ENCODE measurements at regions not wholly inside any gene's neighbourhood (a gene's known extent, or its start where the extent isn't known, plus 50 kb on each side); places are given as distances from the start of the nearest gene placed in this dataset.

DNA sequence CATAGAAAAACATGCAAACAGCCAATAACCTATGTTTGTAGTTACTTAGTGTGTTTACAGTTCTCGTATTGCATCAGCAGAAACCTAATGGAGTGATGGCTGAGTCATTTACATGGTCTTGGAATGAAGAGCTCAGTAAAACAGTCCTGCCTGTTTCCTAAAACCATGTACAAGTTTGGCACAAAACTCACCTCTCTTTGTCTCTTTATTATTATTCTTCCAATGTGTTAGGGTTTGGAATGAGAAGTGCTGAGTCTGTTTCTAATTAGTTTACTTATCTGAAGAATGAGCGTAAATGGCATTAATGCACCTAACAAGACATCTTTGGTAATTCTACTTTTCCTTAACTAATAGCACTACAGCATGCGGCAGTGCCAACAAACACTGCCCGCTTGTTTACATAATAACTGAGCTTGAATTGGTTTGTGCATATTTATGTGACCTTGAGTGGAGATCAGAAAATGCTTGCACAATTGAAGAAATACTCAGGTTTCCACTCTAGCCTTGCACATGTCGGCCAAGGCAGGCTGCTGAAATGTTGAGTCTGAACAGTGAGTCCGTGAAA, 385.4 kb upstream of the SEMA6D start:
- Histone ChIP-seq H3K9me3 (ENCODE audit: control insufficient read depth, insufficient read depth, low read length) (no peaks in the 10 kb centered on the region; the same call in 1 of the 2 replicates), H3K36me3 (ENCODE audit: control insufficient read depth, low read length) (no peaks in the 10 kb centered on the region), H3K27ac (ENCODE audit: low read depth, low read length) (no peak overlapping the region), H3K4me2 (ENCODE audit: low read length) (no peak overlapping the region), H3K79me2 (ENCODE audit: control insufficient read depth, low read length) (no peaks in the 10 kb centered on the region), H3K4me1 (ENCODE audit: control insufficient read depth, low read length) (no peaks in the 10 kb centered on the region), H3F3A (ENCODE audit: control insufficient read depth, insufficient read depth) (no peaks in the 10 kb centered on the region), H3K4me3 (ENCODE audit: low read length) (no peak overlapping the region), H3K9me2 (replicated peaks; ENCODE audit: control insufficient read depth, low read length) (no peaks in the 10 kb centered on the region), H4K20me1 (ENCODE audit: control insufficient read depth, insufficient read depth, low read depth, low read length) (no peaks in the 10 kb centered on the region), H3K27me3 (ENCODE audit: control insufficient read depth, low read length) (no peaks in the 10 kb centered on the region)
- no peak for TF ChIP-seq EZH2phosphoT487 (IDR thresholded peaks at IDR 0.05; ENCODE audit: borderline replicate concordance, low read length)
- TF ChIP-seq, protein P1, sequence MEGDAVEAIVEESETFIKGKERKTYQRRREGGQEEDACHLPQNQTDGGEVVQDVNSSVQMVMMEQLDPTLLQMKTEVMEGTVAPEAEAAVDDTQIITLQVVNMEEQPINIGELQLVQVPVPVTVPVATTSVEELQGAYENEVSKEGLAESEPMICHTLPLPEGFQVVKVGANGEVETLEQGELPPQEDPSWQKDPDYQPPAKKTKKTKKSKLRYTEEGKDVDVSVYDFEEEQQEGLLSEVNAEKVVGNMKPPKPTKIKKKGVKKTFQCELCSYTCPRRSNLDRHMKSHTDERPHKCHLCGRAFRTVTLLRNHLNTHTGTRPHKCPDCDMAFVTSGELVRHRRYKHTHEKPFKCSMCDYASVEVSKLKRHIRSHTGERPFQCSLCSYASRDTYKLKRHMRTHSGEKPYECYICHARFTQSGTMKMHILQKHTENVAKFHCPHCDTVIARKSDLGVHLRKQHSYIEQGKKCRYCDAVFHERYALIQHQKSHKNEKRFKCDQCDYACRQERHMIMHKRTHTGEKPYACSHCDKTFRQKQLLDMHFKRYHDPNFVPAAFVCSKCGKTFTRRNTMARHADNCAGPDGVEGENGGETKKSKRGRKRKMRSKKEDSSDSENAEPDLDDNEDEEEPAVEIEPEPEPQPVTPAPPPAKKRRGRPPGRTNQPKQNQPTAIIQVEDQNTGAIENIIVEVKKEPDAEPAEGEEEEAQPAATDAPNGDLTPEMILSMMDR (IDR thresholded peaks at IDR 0.05; ENCODE audit: low read depth, low read length, poor library complexity, severe bottlenecking) = no peak

DNA sequence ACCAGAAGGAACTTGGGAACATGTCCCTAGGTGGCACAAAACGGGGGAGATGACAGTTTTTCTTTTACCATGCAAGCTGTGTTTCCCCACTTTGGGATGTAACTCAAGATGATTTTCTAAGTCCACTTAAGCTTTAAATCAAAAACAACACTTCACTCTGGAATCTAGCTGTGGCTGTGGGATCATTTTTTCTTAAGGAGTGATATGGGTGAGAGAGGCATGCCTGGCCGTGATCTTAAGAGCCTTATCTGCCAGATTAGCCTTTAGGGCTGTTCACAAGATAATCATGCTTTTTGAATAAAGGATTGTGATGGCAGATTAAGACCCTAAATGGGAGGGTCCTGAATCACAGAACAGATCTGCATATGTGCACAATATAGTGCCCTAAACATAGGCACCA, 384.8 kb upstream of the SEMA6D start:
- TF ChIP-seq, protein P1 (IDR thresholded peaks at IDR 0.05; ENCODE audit: low read depth, low read length, poor library complexity, severe bottlenecking) = no peak
- TF ChIP-seq EZH2phosphoT487 (IDR thresholded peaks at IDR 0.05; ENCODE audit: borderline replicate concordance, low read length) = no peak
- Histone ChIP-seq H3K36me3 (ENCODE audit: control insufficient read depth, low read length) (no peaks in the 10 kb centered on the region), H4K20me1 (ENCODE audit: control insufficient read depth, insufficient read depth, low read depth, low read length) (no peaks in the 10 kb centered on the region), H3K4me2 (ENCODE audit: low read length) (no peak overlapping the region), H3K4me3 (ENCODE audit: low read length) (no peak overlapping the region), H3K4me1 (ENCODE audit: control insufficient read depth, low read length) (no peaks in the 10 kb centered on the region), H3K9me2 (replicated peaks; ENCODE audit: control insufficient read depth, low read length) (no peaks in the 10 kb centered on the region), H3K27me3 (ENCODE audit: control insufficient read depth, low read length) (no peaks in the 10 kb centered on the region), H3K9me3 (ENCODE audit: control insufficient read depth, insufficient read depth, low read length) (no peaks in the 10 kb centered on the region; the same call in 1 of the 2 replicates), H3K27ac (ENCODE audit: low read depth, low read length) (no peak overlapping the region), H3F3A (ENCODE audit: control insufficient read depth, insufficient read depth) (no peaks in the 10 kb centered on the region), H3K79me2 (ENCODE audit: control insufficient read depth, low read length) (no peaks in the 10 kb centered on the region)

DNA sequence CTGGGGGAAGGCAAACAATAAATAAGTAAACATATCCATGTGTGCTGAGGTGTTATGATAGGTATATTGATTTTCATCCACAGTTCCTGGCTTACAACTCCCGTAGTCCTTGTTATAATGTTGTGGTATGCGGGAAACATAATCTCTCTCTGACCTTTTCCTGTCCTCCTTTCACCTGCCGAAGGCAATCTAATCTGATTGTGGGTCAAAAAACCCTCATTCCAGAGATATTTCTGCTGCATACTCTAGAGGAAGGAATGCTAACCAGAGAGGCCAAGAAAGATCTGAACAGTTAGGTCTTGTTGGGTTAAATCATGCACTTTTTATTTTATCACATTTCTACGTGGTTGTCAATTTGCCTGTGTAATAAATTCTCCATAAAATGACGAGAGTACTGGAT, 383.6 kb upstream of the SEMA6D start:
- Histone ChIP-seq H3K4me3 (ENCODE audit: low read length) (no peak overlapping the region), H3K27ac (ENCODE audit: low read depth, low read length) (no peak overlapping the region), H3K9me3 (ENCODE audit: control insufficient read depth, insufficient read depth, low read length) (no peaks in the 10 kb centered on the region; the same call in 1 of the 2 replicates), H3K4me2 (ENCODE audit: low read length) (no peak overlapping the region), H3K36me3 (ENCODE audit: control insufficient read depth, low read length) (no peaks in the 10 kb centered on the region), H3F3A (ENCODE audit: control insufficient read depth, insufficient read depth) (no peaks in the 10 kb centered on the region), H3K79me2 (ENCODE audit: control insufficient read depth, low read length) (no peaks in the 10 kb centered on the region), H3K4me1 (ENCODE audit: control insufficient read depth, low read length) (no peaks in the 10 kb centered on the region), H4K20me1 (ENCODE audit: control insufficient read depth, insufficient read depth, low read depth, low read length) (no peaks in the 10 kb centered on the region), H3K27me3 (ENCODE audit: control insufficient read depth, low read length) (no peaks in the 10 kb centered on the region), H3K9me2 (replicated peaks; ENCODE audit: control insufficient read depth, low read length) (no peaks in the 10 kb centered on the region)
- no peak for TF ChIP-seq EZH2phosphoT487 (IDR thresholded peaks at IDR 0.05; ENCODE audit: borderline replicate concordance, low read length)
- TF ChIP-seq, protein P1 (IDR thresholded peaks at IDR 0.05; ENCODE audit: low read depth, low read length, poor library complexity, severe bottlenecking) = no peak
